Aorta (tissue), 5 donors: ENCODE measurements at regions not wholly inside any gene's neighbourhood (a gene's known extent, or its start where the extent isn't known, plus 50 kb on each side); places are given as distances from the start of the nearest gene placed in this dataset.

Experiments used
- ATAC-seq: fragments of 200-7000 bp; cut with Tn5 transposase; one replicate; pipeline ENCODE4 v1.9.1; 2022; ENCODE audit warnings: moderate library complexity; ENCODE audit not compliant: low FRiP score
- DNase-seq, 2 donors: peaks; one replicate each; pipeline ENCODE4 v3.0.0-alpha.2; 2020
- H3K27ac ChIP-seq, 2 donors: one replicate each; pipeline ENCODE4 v1.5.1; 2013; ENCODE audit warnings: low read length in 2 of 2, mild to moderate bottlenecking in 2 of 2, moderate library complexity in 2 of 2, control low read depth in 1 of 2, inconsistent platforms in 1 of 2, low read depth in 1 of 2
- H3K27me3 ChIP-seq, 2 donors: one replicate each; pipeline ENCODE4 v1.6.1; 2013; ENCODE audit warnings: control low read depth in 1 of 2, low read length in 1 of 2, mild to moderate bottlenecking in 1 of 2, moderate library complexity in 1 of 2; ENCODE audit not compliant: insufficient read depth in 2 of 2, control insufficient read depth in 1 of 2
- H3K36me3 ChIP-seq, 2 donors: one replicate each; pipeline ENCODE4 v1.6.1; 2013; ENCODE audit warnings: control low read depth in 1 of 2, low read length in 1 of 2, mild to moderate bottlenecking in 1 of 2; ENCODE audit not compliant: insufficient read depth in 2 of 2, control insufficient read depth in 1 of 2
- H3K4me1 ChIP-seq, 2 donors: one replicate each; pipeline ENCODE4 v1.6.1; 2013; ENCODE audit warnings: low read length in 2 of 2, control low read depth in 1 of 2, mild to moderate bottlenecking in 1 of 2, moderate library complexity in 1 of 2; ENCODE audit not compliant: insufficient read depth in 2 of 2, control insufficient read depth in 1 of 2
- H3K4me3 ChIP-seq, 2 donors: one replicate each; pipeline ENCODE4 v1.5.1; 2013; ENCODE audit warnings: low read length in 2 of 2, control low read depth in 1 of 2, mild to moderate bottlenecking in 1 of 2
- H3K9me3 ChIP-seq: one replicate; pipeline ENCODE4 v1.6.1; 2013; ENCODE audit warnings: mild to moderate bottlenecking, low read length; ENCODE audit not compliant: control insufficient read depth
- WGBS, 2 donors: extraction: QIAGEN DNeasy Blood & Tissue Kit; methylation state at CpG; one replicate each; pipeline ENCODE4 v1.1.7; 2013; 5-methylcytosine and 5-hydroxymethylcytosine counted together
- intact Hi-C, 2 donors: fragments of 100-400 bp; cut with DNase I; formaldehyde crosslinking; loops; one replicate each; pipeline versions ENCODE4 v1.14.2 to v1.15.0; 2022
- donor health status: healthy with polysubstance abuse.
- donor health status: Bipolar disorder and iron deficiency.
- donor health status: DM: no; HTN: no; CAD: no.
- donor health status: DM: no; HTN: no; CAD: no.
- donor health status: DM: yes; HTN: yes; CAD: no.

DNA sequence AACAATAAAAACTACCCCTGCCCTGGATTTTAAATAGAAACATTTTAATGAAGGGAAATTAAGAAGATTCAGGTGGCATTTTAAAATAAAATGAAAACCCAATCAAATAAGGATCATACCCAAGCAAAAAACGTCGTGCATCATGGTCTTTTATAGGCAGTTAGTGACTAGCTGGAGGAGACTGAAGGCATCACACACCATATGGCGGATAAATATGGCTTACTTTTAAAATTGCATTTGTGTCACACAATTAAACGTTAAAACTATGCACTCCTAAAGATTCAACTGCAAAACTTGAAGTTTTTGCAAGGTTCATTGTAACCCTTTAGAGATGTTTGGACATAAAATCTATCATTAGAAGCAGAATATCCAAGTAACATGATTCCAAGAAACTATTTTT, 200.1 kb upstream of the NRG3 start:
- Histone ChIP-seq H3K27me3 (no peaks in the 10 kb centered on the region), H3K27ac (no peak overlapping the region), H3K36me3 (no peaks in the 10 kb centered on the region), H3K4me3 (no peak overlapping the region), H3K4me1 (no peaks in the 10 kb centered on the region), H3K9me3 (no peaks in the 10 kb centered on the region)
- DNase-seq, result no peak
- 76 to 78% methylated on average over 4 of the region's 4 CpGs for WGBS, 2 donors
- no peak for ATAC-seq
- intact Hi-C loops, result no loop called here

- intact Hi-C loops, result no loop called here
- Histone ChIP-seq H3K27ac (no peak overlapping the region), H3K27me3 (no peaks in the 10 kb centered on the region), H3K4me3 (no peak overlapping the region), H3K36me3 (no peaks in the 10 kb centered on the region), H3K4me1 (no peaks in the 10 kb centered on the region), H3K9me3 (no peaks in the 10 kb centered on the region)
- no peak for DNase-seq
- no peak for ATAC-seq
- 18 to 21% methylated on average over 1 of the region's 1 CpG for WGBS, 2 donors
These were observed 195.7 kb upstream of the NRG3 start for GRCh38 chr10:81679291-81679690.

- H3K27ac ChIP-seq, result no peak overlapping the region
- no peaks in the 10 kb centered on the region for H3K4me1 ChIP-seq
- 46 to 67% methylated on average over 1 of the region's 1 CpG for WGBS, 2 donors
- DNase-seq (no peak), ATAC-seq (no peak)
- no peaks in the 10 kb centered on the region for H3K36me3 ChIP-seq
- no peaks in the 10 kb centered on the region for H3K9me3 ChIP-seq
- no peaks in the 10 kb centered on the region for H3K27me3 ChIP-seq
- intact Hi-C loops, result no loop called here
- no peak overlapping the region for H3K4me3 ChIP-seq
These were observed 194.6 kb upstream of the NRG3 start for GRCh38 chr10:81680359-81680758.

- no peak overlapping the region for H3K27ac ChIP-seq
- no peaks in the 10 kb centered on the region for H3K36me3 ChIP-seq
- H3K27me3 ChIP-seq, result no peaks in the 10 kb centered on the region
- 87 to 95% methylated on average over 1 of the region's 1 CpG for WGBS, 2 donors
- no peak for DNase-seq
- intact Hi-C loops, result no loop called here
- no peaks in the 10 kb centered on the region for H3K9me3 ChIP-seq
- no peaks in the 10 kb centered on the region for H3K4me1 ChIP-seq
- no peak overlapping the region for H3K4me3 ChIP-seq
- ATAC-seq, result no peak
These were observed 186.5 kb upstream of the NRG3 start for GRCh38 chr10:81688459-81688858.

- Histone ChIP-seq H3K27ac (no peak overlapping the region), H3K36me3 (no peaks in the 10 kb centered on the region), H3K27me3 (no peaks in the 10 kb centered on the region), H3K4me3 (no peak overlapping the region), H3K4me1 (no peaks in the 10 kb centered on the region), H3K9me3 (no peaks in the 10 kb centered on the region)
- DNase-seq, result peak in 1 of 2 donors; percentile 36
- ATAC-seq, result no peak
- intact Hi-C loops, result no loop called here
- WGBS, 2 donors, result 56 to 62% methylated on average over 9 of the region's 9 CpGs
These were observed 178.2 kb upstream of the NRG3 start for GRCh38 chr10:81696609-81697388.

DNA sequence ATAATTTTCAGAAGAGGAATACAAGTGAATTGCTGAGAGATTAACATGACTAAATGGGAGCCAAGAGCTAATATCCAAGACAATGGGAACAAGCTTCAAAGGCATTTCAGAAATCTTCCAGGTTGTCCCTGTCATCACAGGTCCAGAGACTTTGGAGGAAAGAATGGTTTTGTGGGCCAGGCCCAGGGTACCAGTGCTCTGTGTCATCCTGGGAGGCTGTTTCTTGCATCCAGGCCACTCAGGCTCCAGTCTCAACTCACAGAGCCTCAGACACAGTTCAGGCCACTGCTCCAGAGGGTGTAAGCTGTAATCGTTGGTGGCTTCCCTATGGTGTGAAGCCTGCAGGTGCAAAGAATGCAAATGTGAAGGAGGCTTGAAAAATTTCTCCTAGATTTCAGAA, 170.4 kb upstream of the NRG3 start:
- intact Hi-C loops, result no loop called here
- ATAC-seq, result no peak
- WGBS, 2 donors, result 35 to 43% methylated on average over 1 of the region's 1 CpG

GRCh38 chr10:81708416-81708815, 166.6 kb upstream of the NRG3 start:
- no peaks in the 10 kb centered on the region for H3K27me3 ChIP-seq
- intact Hi-C loops, result no loop called here
- no peak overlapping the region for H3K4me3 ChIP-seq
- no peaks in the 10 kb centered on the region for H3K4me1 ChIP-seq
- H3K27ac ChIP-seq, result no peak overlapping the region
- no peaks in the 10 kb centered on the region for H3K36me3 ChIP-seq
- WGBS, 2 donors, result 32 to 53% methylated on average over 5 of the region's 5 CpGs
- H3K9me3 ChIP-seq, result no peaks in the 10 kb centered on the region
- ATAC-seq, result no peak
- DNase-seq, result no peak

More for the DNA sequence above, 170.4 kb upstream of the NRG3 start:
- Histone ChIP-seq H3K4me1 (no peaks in the 10 kb centered on the region), H3K27me3 (no peaks in the 10 kb centered on the region), H3K4me3 (no peak overlapping the region), H3K27ac (no peak overlapping the region), H3K9me3 (no peaks in the 10 kb centered on the region), H3K36me3 (no peaks in the 10 kb centered on the region)
- DNase-seq, result no peak

DNA sequence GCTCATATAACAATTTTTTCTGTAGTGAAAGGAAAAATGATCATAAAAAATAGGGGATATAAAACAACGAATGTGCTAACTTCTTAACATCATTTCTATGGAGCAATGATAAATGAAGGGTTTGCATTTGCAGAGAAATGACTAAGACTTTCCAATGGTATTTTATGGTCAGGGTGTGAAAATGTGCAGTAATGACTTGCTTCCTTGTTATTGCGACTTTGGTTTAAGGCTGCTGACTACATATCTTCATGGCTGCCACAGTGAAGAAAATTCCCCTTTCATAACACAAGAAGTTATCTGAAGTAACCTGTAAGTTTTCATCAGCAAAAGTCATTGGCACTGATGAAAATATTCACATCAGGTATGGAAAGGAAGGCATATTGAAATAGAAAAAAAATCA, 166.1 kb upstream of the NRG3 start:
- Histone ChIP-seq H3K9me3 (no peaks in the 10 kb centered on the region), H3K4me3 (no peak overlapping the region), H3K27ac (no peak overlapping the region), H3K4me1 (no peaks in the 10 kb centered on the region), H3K27me3 (no peaks in the 10 kb centered on the region), H3K36me3 (no peaks in the 10 kb centered on the region)
- no peak for ATAC-seq
- intact Hi-C loops, result no loop called here
- DNase-seq, result no peak
- 71 to 73% methylated on average over 2 of the region's 2 CpGs for WGBS, 2 donors

- no peaks in the 10 kb centered on the region for H3K4me1 ChIP-seq
These were observed 152.6 kb upstream of the NRG3 start for GRCh38 chr10:81722399-81722798.

More at GRCh38 chr10:81722399-81722798, 152.6 kb upstream of the NRG3 start:
- DNase-seq (no peak), ATAC-seq (no peak)
- Histone ChIP-seq H3K9me3 (no peaks in the 10 kb centered on the region), H3K27me3 (no peaks in the 10 kb centered on the region), H3K36me3 (no peaks in the 10 kb centered on the region), H3K27ac (no peak overlapping the region), H3K4me3 (no peak overlapping the region)
- 78 to 87% methylated on average over 1 of the region's 1 CpG for WGBS, 2 donors
- intact Hi-C loops, result no loop called here
